HepG2 (cell line): ENCODE measurements at regions not wholly inside any gene's neighbourhood (a gene's known extent, or its start where the extent isn't known, plus 50 kb on each side); places are given as distances from the start of the nearest gene placed in this dataset.
A peak's percentile ranks its signal among the peaks of the same experiment; 100 is the strongest.
"Not testable (repeated sequence)": the region's sequence is repeated elsewhere in the genome, so short reads cannot be mapped to it uniquely, and the experiment has no call there.

Source experiments
- ATAC-seq: fragments of 200-7000 bp; cut with Tn5 transposase; 3 replicates; pipeline ENCODE4 v1.9.1; 2020; ENCODE audit warnings: mild to moderate bottlenecking, moderate library complexity
- BruUV-seq: library from RNA; stranded (reverse); fragments of 400-500 nt; replicated peaks from 2 replicates; lab custom pipeline; 2021; lab: Mats Ljungman, UMichigan
- CTCF ChIA-PET: fragments of 300-600 bp; formaldehyde crosslinking; extraction: SDS; loops from one replicate; lab custom pipeline; 2021; ENCODE audit warnings: low total read pairs, inconsistent platforms, low intra/inter-chr PET ratio; lab: Yijun Ruan, JAX
- POLR2A ChIA-PET: fragments of 350-600 bp; sonication (Branson Sonifier 250); formaldehyde crosslinking; loops from one replicate; lab custom pipeline; 2020; ENCODE audit warnings: antibody characterized with exemption, inconsistent platforms; lab: Yijun Ruan, JAX
- DNase-seq: peaks from one replicate; pipeline ENCODE4 v3.0.0-alpha.2; 2015; ENCODE audit warnings: low spot score
- FAIRE-seq: peaks from 3 replicates; lab custom pipeline; 2011; peaks lifted over from hg19 to GRCh38; lab: Jason Lieb, UNC
- H2AFZ ChIP-seq: one replicate; pipeline ENCODE4 v1.6.1; 2011; ENCODE audit warnings: low read length, inconsistent platforms
- H3K27ac ChIP-seq: fragments of 300-600 bp; 3 replicates; pipeline ENCODE4 v1.8.0; 2011; ENCODE audit warnings: mixed run types, mild to moderate bottlenecking, mixed read lengths, low read length, inconsistent platforms; ENCODE audit not compliant: insufficient read depth; ENCODE audit errors: extremely low read length
- H3K27me3 ChIP-seq, 2 experiments: fragments of 200-600 bp in 1 of 2; 2 replicates in 1 of 2; 3 replicates in 1 of 2; pipeline versions ENCODE4 v1.6.0 to v1.8.0; 2011; ENCODE audit warnings: low read length in 2 of 2, mild to moderate bottlenecking in 2 of 2, moderate library complexity in 2 of 2, inconsistent platforms in 1 of 2; ENCODE audit not compliant: insufficient read depth in 2 of 2, control insufficient read depth in 1 of 2
- H3K36me3 ChIP-seq, 2 experiments: fragments of 200-600 bp in 1 of 2; replicated peaks in 1 of 2; 2 replicates in 1 of 2; 3 replicates in 1 of 2; pipeline versions ENCODE4 v1.5.1 to v1.8.0; 2011; ENCODE audit warnings: low read length in 2 of 2, inconsistent platforms in 1 of 2; ENCODE audit not compliant: insufficient read depth in 2 of 2, control insufficient read depth in 1 of 2
- H3K4me1 ChIP-seq: 2 replicates; pipeline ENCODE4 v1.5.1; 2012; ENCODE audit warnings: low read length, inconsistent platforms; ENCODE audit not compliant: insufficient read depth
- H3K4me2 ChIP-seq: 2 replicates; pipeline ENCODE4 v1.6.0; 2011; ENCODE audit warnings: low read depth, low read length, inconsistent platforms
- H3K4me3 ChIP-seq, 3 experiments: fragments of 200-600 bp in 1 of 3; sonication (generic), shearing (Covaris generic) in 1 of 3; replicated peaks in 1 of 3; 2 replicates each; pipeline ENCODE4 v1.5.1; 2011 to 2016; ENCODE audit warnings: low read length in 3 of 3, inconsistent platforms in 2 of 3, low read depth in 2 of 3, mild to moderate bottlenecking in 2 of 3, control low read depth in 1 of 3, mixed read lengths in 1 of 3; ENCODE audit not compliant: insufficient read depth in 1 of 3
- H3K79me2 ChIP-seq: one replicate; pipeline ENCODE4 v1.6.1; 2011; ENCODE audit warnings: low read length, inconsistent platforms; ENCODE audit not compliant: insufficient read depth
- H3K9ac ChIP-seq: 2 replicates; pipeline ENCODE4 v1.6.0; 2011; ENCODE audit warnings: mild to moderate bottlenecking, low read depth, low read length, inconsistent platforms; ENCODE audit not compliant: insufficient read depth
- H3K9me3 ChIP-seq: 2 replicates; pipeline ENCODE4 v1.5.1; 2012; ENCODE audit warnings: mild to moderate bottlenecking, low read length
- H4K20me1 ChIP-seq: 2 replicates; pipeline ENCODE4 v1.6.0; 2011; ENCODE audit warnings: inconsistent platforms, mild to moderate bottlenecking, low read length, moderate library complexity; ENCODE audit not compliant: insufficient read depth
- ATF1 ChIP-seq: IDR thresholded peaks from 2 replicates; pipeline ENCODE4 v1.6.1; 2016; ENCODE audit warnings: mild to moderate bottlenecking, control low read depth
- FOXA1 ChIP-seq, 2 experiments: fragments of 450-650 bp in 1 of 2; sonication (generic) in 1 of 2; formaldehyde crosslinking in 1 of 2; IDR thresholded peaks; 2 replicates each; pipeline versions ENCODE4 v1.4.0 to v1.6.1; 2016 to 2020; ENCODE audit warnings: missing genetic modification reagents in 1 of 2
- KDM3A ChIP-seq: IDR thresholded peaks from 2 replicates; pipeline ENCODE4 v1.6.1; 2018; ENCODE audit warnings: low read depth, missing compliant biosample characterization
- MATR3 ChIP-seq: sonication (generic); formaldehyde crosslinking; IDR thresholded peaks from 2 replicates; pipeline ENCODE4 v1.4.0; 2020; ENCODE audit warnings: missing genetic modification reagents
- RFX1 ChIP-seq: fragments of 450-650 bp; IDR thresholded peaks from 2 replicates; pipeline ENCODE4 v1.6.1; 2017
- ZFP90 ChIP-seq: sonication (generic); formaldehyde crosslinking; IDR thresholded peaks from 2 replicates; pipeline ENCODE4 v1.8.0; 2022; ENCODE audit warnings: missing genetic modification reagents, mild to moderate bottlenecking, inconsistent platforms, borderline replicate concordance
- ZNF326 ChIP-seq: sonication (generic); formaldehyde crosslinking; IDR thresholded peaks from 2 replicates; pipeline ENCODE4 v1.4.0; 2020; ENCODE audit warnings: missing genetic modification reagents, borderline replicate concordance
- ZNF607 ChIP-seq: sonication (generic); formaldehyde crosslinking; IDR thresholded peaks from 2 replicates; pipeline ENCODE4 v1.5.1; 2020; ENCODE audit warnings: missing genetic modification reagents, mild to moderate bottlenecking, borderline replicate concordance
- ZNF747 ChIP-seq: sonication (generic); formaldehyde crosslinking; IDR thresholded peaks from 2 replicates; pipeline ENCODE4 v1.8.1; 2023; ENCODE audit warnings: missing genetic modification reagents, mild to moderate bottlenecking, borderline replicate concordance
- ZNF788 ChIP-seq: sonication (generic); formaldehyde crosslinking; IDR thresholded peaks from 2 replicates; pipeline ENCODE4 v1.5.0; 2020; ENCODE audit warnings: mild to moderate bottlenecking, missing genetic modification reagents, borderline replicate concordance
- WGBS: methylation state at CpG from one replicate; pipeline ENCODE4 v1.1.6; 2017; ENCODE audit warnings: low lambda C conversion rate; 5-methylcytosine and 5-hydroxymethylcytosine counted together
- in situ Hi-C: cut with HindIII; loops from 2 replicates; pipeline ENCODE4 v1.10.0; 2017; ENCODE audit warnings: low pct_unique_long_range_greater_than_20kb; ENCODE audit not compliant: extremely low pct_ligation_motif_present
- intact Hi-C: fragments of 100-400 bp; cut with micrococcal nuclease; formaldehyde crosslinking; loops from one replicate; pipeline ENCODE4 v1.10.0; 2022; ENCODE audit not compliant: unreplicated experiment

- no peak for ATAC-seq
- ChIA-PET POLR2A (no interaction called here), CTCF (no interaction called here)
- no TSS peak for BruUV-seq
- no peaks in the 10 kb centered on the region for H3K9me3 ChIP-seq
- H3K27ac ChIP-seq, result no peak overlapping the region
- in situ Hi-C loops, result no loop called here
- H3K9ac ChIP-seq, result no peak overlapping the region
- no peaks in the 10 kb centered on the region for H4K20me1 ChIP-seq
- no peak for FAIRE-seq
- 64% methylated on average over 5 of the region's 5 CpGs for WGBS
- intact Hi-C loops, result no loop called here
- no peak for TF ChIP-seq ZNF326 (CRISPR knock-in tag)
- no peak for TF ChIP-seq ZNF788
- no peak for TF ChIP-seq ZNF747 (CRISPR knock-in tag)
- no peak for TF ChIP-seq KDM3A (CRISPR knock-in tag)
- TF ChIP-seq MATR3 (CRISPR knock-in tag), result no peak
- TF ChIP-seq RFX1, result no peak
- TF ChIP-seq ZNF607 (CRISPR knock-in tag), result no peak
- TF ChIP-seq FOXA1 (IDR thresholded peaks at IDR 0.05), result no peak
- no peak for TF ChIP-seq FOXA1 (CRISPR knock-in tag; IDR thresholded peaks at IDR 0.05)
- no peak for TF ChIP-seq ZFP90
- no peak for TF ChIP-seq ATF1
- TF ChIP-seq, all 625 proteins: peak for 0
- 0 out of 2 replicates have a peak overlapping the region, but pooled peaks have one; percentile 6 for H3K4me2 ChIP-seq
- no peaks in the 10 kb centered on the region for H3K36me3 ChIP-seq
- H3K27me3 ChIP-seq, result no peaks in the 10 kb centered on the region
- H3K79me2 ChIP-seq, result no peaks in the 10 kb centered on the region
- H3K4me1 ChIP-seq, result peaks cover 45% of the 10 kb centered on the region
- no peak overlapping the region for H2AFZ ChIP-seq
- no peak for DNase-seq
- no peak overlapping the region for H3K4me3 ChIP-seq
These were observed 64.9 kb downstream of the COPRS start for GRCh38 chr17:31794111-31794510.

GRCh38 chr17:31793634-31794033 lies 65.4 kb downstream of the COPRS start:
- POLR2A ChIA-PET, H3K79me2 ChIP-seq, BruUV-seq, intact Hi-C loops, DNase-seq, H3K36me3 ChIP-seq, H3K4me2 ChIP-seq, ATAC-seq, H4K20me1 ChIP-seq, H3K27me3 ChIP-seq, H3K27ac ChIP-seq, H2AFZ ChIP-seq, H3K9ac ChIP-seq, CTCF ChIA-PET, H3K9me3 ChIP-seq, FAIRE-seq, in situ Hi-C loops, H3K4me3 ChIP-seq: not testable (repeated sequence)
- H3K4me1 ChIP-seq, result peaks cover 41% of the 10 kb centered on the region
- WGBS, result 67% methylated on average over 4 of the region's 7 CpGs
